Mesendoderm (in vitro differentiated cells): ENCODE measurements at regions not wholly inside any gene's neighbourhood (a gene's known extent, or its start where the extent isn't known, plus 50 kb on each side); places are given as distances from the start of the nearest gene placed in this dataset.
"Not testable (repeated sequence)": the region's sequence is repeated elsewhere in the genome, so short reads cannot be mapped to it uniquely, and the experiment has no call there.

Experiments used
- DNase-seq: peaks from one replicate; pipeline ENCODE4 v3.0.0; 2013
- H2AK5ac ChIP-seq: 2 replicates; pipeline ENCODE4 v1.6.1; 2013; ENCODE audit warnings: low read length, inconsistent platforms
- H2BK120ac ChIP-seq: 2 replicates; pipeline ENCODE4 v1.6.1; 2013; ENCODE audit warnings: low read depth, mild to moderate bottlenecking, low read length, moderate library complexity, mixed read lengths
- H2BK15ac ChIP-seq: replicated peaks from 2 replicates; pipeline ENCODE4 v1.6.1; 2013; ENCODE audit warnings: low read depth, mild to moderate bottlenecking, moderate library complexity
- H2BK5ac ChIP-seq: 2 replicates; pipeline ENCODE4 v1.6.1; 2013; ENCODE audit warnings: low read length, inconsistent platforms
- H3K18ac ChIP-seq: 2 replicates; pipeline ENCODE4 v1.6.1; 2013; ENCODE audit warnings: mild to moderate bottlenecking, low read length, mixed read lengths
- H3K23ac ChIP-seq: one replicate; pipeline ENCODE4 v1.6.1; 2013; ENCODE audit warnings: low read length
- H3K27ac ChIP-seq: 2 replicates; pipeline ENCODE4 v1.5.1; 2013; ENCODE audit warnings: low read depth, mild to moderate bottlenecking, inconsistent platforms, low read length, moderate library complexity
- H3K27me3 ChIP-seq: 2 replicates; pipeline ENCODE4 v1.6.1; 2013; ENCODE audit warnings: low read length, control low read depth, mild to moderate bottlenecking, inconsistent platforms; ENCODE audit not compliant: insufficient read depth, poor library complexity
- H3K36me3 ChIP-seq: 2 replicates; pipeline ENCODE4 v1.6.1; 2013; ENCODE audit warnings: low read length, inconsistent platforms; ENCODE audit not compliant: control insufficient read depth, insufficient read depth
- H3K4ac ChIP-seq: one replicate; pipeline ENCODE4 v1.6.1; 2013; ENCODE audit warnings: low read depth, mild to moderate bottlenecking, low read length, moderate library complexity
- H3K4me1 ChIP-seq: 2 replicates; pipeline ENCODE4 v1.6.1; 2013; ENCODE audit warnings: low read depth, low read length, inconsistent platforms; ENCODE audit not compliant: control insufficient read depth
- H3K4me2 ChIP-seq: 2 replicates; pipeline ENCODE4 v1.6.1; 2013; ENCODE audit warnings: low read length
- H3K4me3 ChIP-seq: 2 replicates; pipeline ENCODE4 v1.5.1; 2013; ENCODE audit warnings: mild to moderate bottlenecking, low read length
- H3K56ac ChIP-seq: one replicate; pipeline ENCODE4 v1.6.1; 2013; ENCODE audit warnings: low read length
- H3K79me1 ChIP-seq: 2 replicates; pipeline ENCODE4 v1.6.1; 2013; ENCODE audit warnings: low read length, inconsistent platforms
- H3K79me2 ChIP-seq: 2 replicates; pipeline ENCODE4 v1.6.1; 2013; ENCODE audit warnings: mild to moderate bottlenecking, low read length; ENCODE audit not compliant: control insufficient read depth, insufficient read depth
- H3K9ac ChIP-seq: 2 replicates; pipeline ENCODE4 v1.6.1; 2013; ENCODE audit warnings: low read length, inconsistent platforms
- H4K5ac ChIP-seq: one replicate; pipeline ENCODE4 v1.6.1; 2013; ENCODE audit warnings: low read length
- H4K8ac ChIP-seq: one replicate; pipeline ENCODE4 v1.6.1; 2013; ENCODE audit warnings: low read depth, mild to moderate bottlenecking, control low read depth, low read length, moderate library complexity
- WGBS: extraction: QIAGEN DNeasy Blood & Tissue Kit; methylation state at CpG from one replicate; pipeline ENCODE4 v1.1.7; 2013; ENCODE audit warnings: low lambda C conversion rate, missing lambda C conversion rate; ENCODE audit not compliant: insufficient coverage; ENCODE audit errors: extremely low coverage; 5-methylcytosine and 5-hydroxymethylcytosine counted together

DNA sequence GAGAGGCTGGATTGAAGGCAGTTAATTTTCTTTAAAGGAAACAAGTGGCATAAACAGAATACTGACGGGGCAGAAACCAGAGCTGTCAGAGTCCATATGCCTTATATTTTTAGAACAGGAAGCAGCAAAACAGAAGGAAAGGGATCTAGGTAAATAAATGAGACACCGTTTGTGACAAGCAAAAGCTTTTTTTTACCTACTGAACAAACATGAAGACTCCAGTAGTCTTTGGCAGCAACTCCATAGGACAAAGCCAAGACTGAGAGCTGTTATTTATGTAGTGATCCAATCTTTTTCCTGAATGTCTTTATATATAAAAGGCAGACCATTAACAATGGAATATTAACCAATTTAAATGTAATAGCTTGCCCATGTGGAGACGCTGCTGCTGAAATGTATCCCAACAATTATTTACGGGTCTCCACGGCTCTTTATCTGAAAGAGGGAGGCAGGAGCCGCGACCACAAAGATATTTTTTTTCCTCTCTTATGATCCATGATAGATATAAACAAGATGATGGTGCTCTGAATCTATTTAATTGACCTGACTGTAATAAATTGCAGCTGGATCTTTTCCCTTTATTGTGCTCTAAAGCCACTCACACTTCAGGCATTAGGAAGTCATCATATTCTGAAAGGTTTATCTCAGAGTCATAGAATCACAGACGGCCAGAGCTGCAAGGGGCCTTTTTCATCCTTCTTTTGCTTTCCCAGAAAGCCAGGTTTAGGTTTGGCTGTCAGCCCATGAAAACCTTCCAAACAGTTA lies 687.8 kb downstream of the EFNB2 start:
- Histone ChIP-seq H3K9ac (no peak overlapping the region), H3K27me3 (no peaks in the 10 kb centered on the region), H4K8ac (no peak overlapping the region), H2AK5ac (no peak overlapping the region), H3K4ac (no peak overlapping the region), H3K4me1 (no peaks in the 10 kb centered on the region), H2BK120ac (no peak overlapping the region), H3K23ac (no peak overlapping the region), H3K36me3 (no peaks in the 10 kb centered on the region), H3K4me3 (no peak overlapping the region), H3K79me1 (no peaks in the 10 kb centered on the region), H3K56ac (no peak overlapping the region), H3K27ac (no peak overlapping the region), H2BK5ac (no peak overlapping the region), H4K5ac (no peak overlapping the region), H3K18ac (no peak overlapping the region), H2BK15ac (no peak overlapping the region), H3K79me2 (no peaks in the 10 kb centered on the region), H3K4me2 (no peak overlapping the region)
- no CpG with 5 or more reads among the region's 8 CpGs for WGBS
- DNase-seq: no peak

- H4K8ac ChIP-seq: no peak overlapping the region
- no peak overlapping the region for H4K5ac ChIP-seq
- no peak overlapping the region for H2BK120ac ChIP-seq
- H3K4me3 ChIP-seq: no peak overlapping the region
- H3K18ac ChIP-seq: no peak overlapping the region
- H2AK5ac ChIP-seq: no peak overlapping the region
- no peaks in the 10 kb centered on the region for H3K79me2 ChIP-seq
- H2BK5ac ChIP-seq: no peak overlapping the region
- H3K9ac ChIP-seq: no peak overlapping the region
- H3K79me1 ChIP-seq: no peaks in the 10 kb centered on the region
- no peak overlapping the region for H3K23ac ChIP-seq
- no peaks in the 10 kb centered on the region for H3K36me3 ChIP-seq
- no peak overlapping the region for H2BK15ac ChIP-seq
- H3K4ac ChIP-seq: no peak overlapping the region
- WGBS: no CpG with 5 or more reads among the region's 1 CpG
- H3K56ac ChIP-seq: no peak overlapping the region
- H3K4me1 ChIP-seq: no peaks in the 10 kb centered on the region
- no peak for DNase-seq
- H3K27ac ChIP-seq: no peak overlapping the region
- no peak overlapping the region for H3K4me2 ChIP-seq
- H3K27me3 ChIP-seq: no peaks in the 10 kb centered on the region
Observed at GRCh38 chr13:105846923-105847322, 688.5 kb downstream of the EFNB2 start.

DNA sequence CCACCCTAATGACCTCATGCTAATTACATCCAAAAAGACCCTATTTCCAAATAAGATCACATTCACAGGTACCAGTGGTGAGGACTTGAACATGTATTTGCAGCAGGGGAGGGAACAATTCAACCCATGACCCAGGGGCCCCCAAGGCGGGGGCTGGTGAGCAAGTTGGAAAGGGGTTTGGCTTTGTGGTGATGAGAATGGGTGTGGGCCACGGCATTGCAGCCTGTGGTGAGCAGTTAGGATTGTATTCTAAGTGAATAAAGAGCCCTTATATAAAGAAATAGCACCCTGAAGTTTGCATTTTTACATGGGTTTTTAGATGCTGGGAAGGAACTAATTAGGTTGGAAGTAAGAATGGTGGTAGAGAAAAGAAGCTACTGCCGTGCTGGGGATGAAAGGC lies 694.2 kb downstream of the EFNB2 start:
- no peak overlapping the region for H2AK5ac ChIP-seq
- no peak overlapping the region for H3K56ac ChIP-seq
- no peak overlapping the region for H3K27ac ChIP-seq
- no peak overlapping the region for H3K4me3 ChIP-seq
- no peaks in the 10 kb centered on the region for H3K79me2 ChIP-seq
- no peak overlapping the region for H4K8ac ChIP-seq
- no peaks in the 10 kb centered on the region for H3K27me3 ChIP-seq
- peak overlapping the region; percentile 21 for H2BK120ac ChIP-seq
- no peak overlapping the region for H4K5ac ChIP-seq
- DNase-seq: no peak
- H3K23ac ChIP-seq: no peak overlapping the region
- no peak overlapping the region for H2BK5ac ChIP-seq
- H3K36me3 ChIP-seq: no peaks in the 10 kb centered on the region
- no peak overlapping the region for H3K4me2 ChIP-seq
- no CpG with 5 or more reads among the region's 3 CpGs for WGBS
- no peak overlapping the region for H3K9ac ChIP-seq
- H3K18ac ChIP-seq: no peak overlapping the region
- no peaks in the 10 kb centered on the region for H3K79me1 ChIP-seq
- no peaks in the 10 kb centered on the region for H3K4me1 ChIP-seq
- H3K4ac ChIP-seq: no peak overlapping the region
- no peak overlapping the region for H2BK15ac ChIP-seq

- Histone ChIP-seq H3K18ac (no peak overlapping the region), H3K23ac (no peak overlapping the region), H4K5ac (no peak overlapping the region), H2BK15ac (no peak overlapping the region), H3K27me3 (no peaks in the 10 kb centered on the region), H3K36me3 (no peaks in the 10 kb centered on the region), H3K4ac (no peak overlapping the region), H3K79me1 (no peaks in the 10 kb centered on the region), H3K4me2 (no peak overlapping the region), H4K8ac (no peak overlapping the region), H3K27ac (no peak overlapping the region), H2AK5ac (no peak overlapping the region), H2BK120ac (no peak overlapping the region), H3K9ac (no peak overlapping the region), H3K79me2 (no peaks in the 10 kb centered on the region), H3K4me1 (no peaks in the 10 kb centered on the region), H3K4me3 (no peak overlapping the region), H3K56ac (no peak overlapping the region), H2BK5ac (no peak overlapping the region)
- WGBS: no CpG with 5 or more reads among the region's 8 CpGs
- no peak for DNase-seq
Observed at GRCh38 chr13:105838231-105838630, 697.2 kb downstream of the EFNB2 start.

DNA sequence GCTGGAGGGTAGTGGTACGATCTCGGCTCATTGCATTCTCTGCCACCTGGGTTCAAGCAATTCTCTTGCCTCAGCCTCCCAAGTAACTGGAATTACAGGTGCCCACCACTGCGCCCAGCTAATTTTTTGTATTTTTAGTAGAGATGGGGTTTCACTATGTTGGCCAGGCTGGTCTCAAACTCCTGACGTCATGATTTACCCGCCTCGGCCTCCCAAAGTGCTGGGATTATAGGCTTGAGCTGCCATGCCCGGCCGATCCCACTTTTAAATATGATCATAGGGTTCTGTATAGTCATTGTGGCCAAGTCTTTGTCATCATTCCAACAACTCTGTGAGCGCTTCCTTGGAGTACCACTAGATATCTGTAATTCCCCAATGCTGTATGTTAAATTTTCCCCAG lies 698.2 kb downstream of the EFNB2 start:
- not testable (repeated sequence) for H2BK5ac ChIP-seq, H3K23ac ChIP-seq, H4K5ac ChIP-seq, H2AK5ac ChIP-seq, H3K4me3 ChIP-seq, H3K27ac ChIP-seq, H3K9ac ChIP-seq, H3K4ac ChIP-seq, H3K79me1 ChIP-seq, H3K56ac ChIP-seq, H4K8ac ChIP-seq, H2BK15ac ChIP-seq, DNase-seq, H3K36me3 ChIP-seq, H3K79me2 ChIP-seq, H3K27me3 ChIP-seq, H3K4me1 ChIP-seq, H2BK120ac ChIP-seq, H3K18ac ChIP-seq, H3K4me2 ChIP-seq
- WGBS: no CpG with 5 or more reads among the region's 9 CpGs

- Histone ChIP-seq H3K4me2 (no peak overlapping the region), H3K79me2 (no peaks in the 10 kb centered on the region), H3K9ac (no peak overlapping the region), H3K4me3 (no peak overlapping the region), H2BK5ac (no peak overlapping the region), H3K36me3 (no peaks in the 10 kb centered on the region), H3K79me1 (no peaks in the 10 kb centered on the region), H4K8ac (no peak overlapping the region), H3K27me3 (no peaks in the 10 kb centered on the region), H3K56ac (no peak overlapping the region), H4K5ac (no peak overlapping the region), H2BK120ac (no peak overlapping the region), H2BK15ac (no peak overlapping the region), H3K4me1 (peaks cover 4% of the 10 kb centered on the region), H3K27ac (no peak overlapping the region), H2AK5ac (no peak overlapping the region), H3K4ac (no peak overlapping the region), H3K23ac (no peak overlapping the region), H3K18ac (no peak overlapping the region)
- WGBS: no CpG with 5 or more reads among the region's 4 CpGs
- DNase-seq: no peak
Observed at GRCh38 chr13:105830821-105831220, 704.6 kb downstream of the EFNB2 start.
